Vagina (tissue), 2 donors: ENCODE measurements at regions not wholly inside any gene's neighbourhood (a gene's known extent, or its start where the extent isn't known, plus 50 kb on each side); places are given as distances from the start of the nearest gene placed in this dataset.

Source experiments
- POLR2A ChIP-seq, 2 donors: fragments of 450-650 bp; IDR thresholded peaks; one replicate each; pipeline ENCODE4 v1.6.1; 2017; ENCODE audit warnings: antibody characterized with exemption in 2 of 2, mild to moderate bottlenecking in 2 of 2, moderate library complexity in 2 of 2
- TF ChIP-seq, protein P1 (sequence below), 3 experiments: fragments of 450-650 bp in 2 of 3; fragments of 200-600 bp in 1 of 3; sonication (generic) in 1 of 3; IDR thresholded peaks; one replicate each; pipeline ENCODE4 v1.5.1; 2017 to 2019; ENCODE audit warnings: antibody characterized with exemption in 3 of 3, mild to moderate bottlenecking in 2 of 3, moderate library complexity in 2 of 3

DNA sequence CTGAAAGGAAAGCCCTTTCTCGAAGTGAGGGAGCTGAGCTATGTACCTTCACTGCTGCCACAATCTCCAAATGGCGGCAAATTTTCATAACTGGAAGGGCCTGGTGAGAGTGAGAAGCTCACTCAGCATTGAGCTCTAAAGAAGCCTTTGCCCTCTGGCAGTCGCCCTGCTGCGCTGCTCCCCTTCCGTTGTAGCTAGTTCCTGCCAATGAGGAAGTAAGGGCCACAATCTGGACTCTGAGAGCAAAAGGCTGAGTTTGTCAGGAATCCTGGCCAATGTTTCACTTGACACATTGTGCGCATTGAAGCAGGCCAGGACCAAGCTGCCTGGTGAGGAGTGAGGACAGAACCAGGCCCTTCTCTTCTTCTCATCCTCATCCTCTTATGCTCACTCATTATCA is 579.5 kb downstream of the PDCD6IP start:
- TF ChIP-seq, protein P1, sequence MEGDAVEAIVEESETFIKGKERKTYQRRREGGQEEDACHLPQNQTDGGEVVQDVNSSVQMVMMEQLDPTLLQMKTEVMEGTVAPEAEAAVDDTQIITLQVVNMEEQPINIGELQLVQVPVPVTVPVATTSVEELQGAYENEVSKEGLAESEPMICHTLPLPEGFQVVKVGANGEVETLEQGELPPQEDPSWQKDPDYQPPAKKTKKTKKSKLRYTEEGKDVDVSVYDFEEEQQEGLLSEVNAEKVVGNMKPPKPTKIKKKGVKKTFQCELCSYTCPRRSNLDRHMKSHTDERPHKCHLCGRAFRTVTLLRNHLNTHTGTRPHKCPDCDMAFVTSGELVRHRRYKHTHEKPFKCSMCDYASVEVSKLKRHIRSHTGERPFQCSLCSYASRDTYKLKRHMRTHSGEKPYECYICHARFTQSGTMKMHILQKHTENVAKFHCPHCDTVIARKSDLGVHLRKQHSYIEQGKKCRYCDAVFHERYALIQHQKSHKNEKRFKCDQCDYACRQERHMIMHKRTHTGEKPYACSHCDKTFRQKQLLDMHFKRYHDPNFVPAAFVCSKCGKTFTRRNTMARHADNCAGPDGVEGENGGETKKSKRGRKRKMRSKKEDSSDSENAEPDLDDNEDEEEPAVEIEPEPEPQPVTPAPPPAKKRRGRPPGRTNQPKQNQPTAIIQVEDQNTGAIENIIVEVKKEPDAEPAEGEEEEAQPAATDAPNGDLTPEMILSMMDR (IDR thresholded peaks at IDR 0.05), result no peak
- no peak for TF ChIP-seq POLR2A (IDR thresholded peaks at IDR 0.05)
